Esophagus squamous epithelium (tissue), 4 donors: ENCODE measurements at regions not wholly inside any gene's neighbourhood (a gene's known extent, or its start where the extent isn't known, plus 50 kb on each side); places are given as distances from the start of the nearest gene placed in this dataset.

ENCODE experiments used
- CTCF ChIP-seq, 6 experiments: fragments of 450-650 bp in 4 of 6; fragments of 200-600 bp in 2 of 6; sonication (generic) in 2 of 6; IDR thresholded peaks; one replicate each; pipeline ENCODE4 v1.5.1; 2016 to 2019; ENCODE audit warnings: antibody characterized with exemption in 6 of 6, mild to moderate bottlenecking in 4 of 6, moderate library complexity in 4 of 6
- POLR2A ChIP-seq, 4 donors: fragments of 450-650 bp; IDR thresholded peaks; one replicate each; pipeline ENCODE4 v1.6.1; 2017; ENCODE audit warnings: antibody characterized with exemption in 4 of 4, mild to moderate bottlenecking in 4 of 4, moderate library complexity in 3 of 4

GRCh38 chr12:75724307-75724927 is 213.0 kb upstream of the KRR1 start:
- TF ChIP-seq CTCF (IDR thresholded peaks at IDR 0.05) (no peak), POLR2A (IDR thresholded peaks at IDR 0.05) (no peak)
